GM20431 (cell line): ENCODE measurements at regions not wholly inside any gene's neighbourhood (a gene's known extent, or its start where the extent isn't known, plus 50 kb on each side); places are given as distances from the start of the nearest gene placed in this dataset.
"Not testable (repeated sequence)": the region's sequence is repeated elsewhere in the genome, so short reads cannot be mapped to it uniquely, and the experiment has no call there.

Experiments used
- in situ Hi-C: fragments of 300-500 bp; cut with MseI, MboI; formaldehyde crosslinking; loops from one replicate; pipeline ENCODE4 v1.15.0; 2020; ENCODE audit warnings: low sequenced_read_pairs; ENCODE audit not compliant: unreplicated experiment

DNA sequence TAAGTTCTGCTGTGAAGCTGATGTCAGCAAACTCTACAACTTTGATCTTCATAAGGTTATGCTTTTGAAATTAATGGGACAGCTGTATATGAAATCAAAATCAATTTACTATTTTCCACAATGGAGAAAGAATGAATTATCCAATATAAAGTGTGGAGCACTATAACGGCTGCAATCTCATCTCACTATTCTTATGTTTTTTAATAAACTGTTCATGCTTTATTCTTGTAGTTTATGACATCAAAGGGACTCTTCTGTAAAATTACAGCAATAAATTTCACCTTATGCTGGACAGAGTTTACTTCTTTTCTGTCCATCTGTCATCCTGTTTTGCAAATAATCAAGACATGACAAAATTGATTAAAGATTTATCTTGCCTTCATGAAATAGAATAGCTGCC lies 192.5 kb downstream of the TECRL start:
- in situ Hi-C loops: no loop called here

DNA sequence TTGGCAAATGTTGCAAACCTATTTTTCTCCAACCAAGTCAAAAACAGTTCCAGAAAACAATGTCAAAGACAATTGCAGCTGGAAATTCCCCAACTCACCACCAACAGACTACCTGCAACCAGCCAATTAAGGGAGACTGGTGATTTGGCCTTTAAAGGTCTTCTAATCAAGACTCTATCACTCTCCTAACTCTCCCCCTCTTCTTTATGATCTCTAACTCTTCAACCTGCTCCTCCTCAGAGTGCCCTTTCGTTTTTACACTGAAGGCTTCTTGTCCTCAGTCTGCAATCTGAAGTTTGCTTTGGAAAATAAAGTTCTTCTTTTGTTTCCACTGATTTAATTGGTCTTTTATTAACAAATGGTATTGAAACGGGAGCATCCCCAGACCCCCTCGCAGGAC lies 203.9 kb downstream of the TECRL start:
- in situ Hi-C loops: no loop called here

DNA sequence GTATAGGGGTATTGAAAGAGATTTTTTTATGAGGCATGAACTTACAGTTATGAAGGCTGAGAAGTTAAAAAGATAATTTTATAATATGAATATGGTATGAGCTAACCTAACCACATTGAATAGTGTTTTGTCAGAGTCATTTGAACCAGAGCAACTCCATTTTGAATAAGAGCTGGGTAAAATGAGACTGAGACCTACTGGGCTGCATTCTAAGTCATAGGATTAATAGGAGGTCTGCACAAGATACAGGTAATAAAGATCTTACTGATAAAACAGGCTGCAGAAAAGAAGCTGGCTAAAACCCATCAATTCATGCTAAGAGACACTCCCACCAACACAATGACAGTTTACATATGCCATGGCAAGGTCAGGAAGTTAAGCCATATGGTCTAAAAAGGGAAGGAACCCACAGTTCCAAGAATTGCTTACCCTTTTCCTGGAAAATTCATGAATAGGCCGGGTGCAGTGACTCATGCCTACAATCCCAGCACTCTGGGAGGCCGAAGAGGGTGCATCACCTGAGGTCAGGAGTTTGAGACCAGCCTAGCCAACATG lies 209.2 kb downstream of the TECRL start:
- in situ Hi-C loops: no loop called here

DNA sequence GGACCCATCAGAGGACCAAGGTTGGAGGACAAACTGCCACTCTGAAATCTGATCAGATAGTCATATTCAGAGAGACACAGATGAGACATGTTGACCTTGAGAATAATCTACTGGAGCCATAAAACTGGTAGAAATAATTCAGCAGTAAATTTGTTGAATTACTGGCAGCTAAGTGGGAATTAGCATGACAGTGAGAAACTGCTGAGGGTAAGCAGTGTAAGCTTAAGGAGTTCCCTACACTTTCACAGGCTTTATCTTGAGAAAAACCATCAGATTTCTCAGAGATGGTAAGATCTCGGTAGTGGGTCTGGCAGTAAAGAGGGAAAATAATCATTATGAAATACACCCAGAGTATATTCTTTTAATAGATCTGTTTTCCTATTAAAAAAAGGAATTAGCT lies 213.7 kb downstream of the TECRL start:
- in situ Hi-C loops: no loop called here

DNA sequence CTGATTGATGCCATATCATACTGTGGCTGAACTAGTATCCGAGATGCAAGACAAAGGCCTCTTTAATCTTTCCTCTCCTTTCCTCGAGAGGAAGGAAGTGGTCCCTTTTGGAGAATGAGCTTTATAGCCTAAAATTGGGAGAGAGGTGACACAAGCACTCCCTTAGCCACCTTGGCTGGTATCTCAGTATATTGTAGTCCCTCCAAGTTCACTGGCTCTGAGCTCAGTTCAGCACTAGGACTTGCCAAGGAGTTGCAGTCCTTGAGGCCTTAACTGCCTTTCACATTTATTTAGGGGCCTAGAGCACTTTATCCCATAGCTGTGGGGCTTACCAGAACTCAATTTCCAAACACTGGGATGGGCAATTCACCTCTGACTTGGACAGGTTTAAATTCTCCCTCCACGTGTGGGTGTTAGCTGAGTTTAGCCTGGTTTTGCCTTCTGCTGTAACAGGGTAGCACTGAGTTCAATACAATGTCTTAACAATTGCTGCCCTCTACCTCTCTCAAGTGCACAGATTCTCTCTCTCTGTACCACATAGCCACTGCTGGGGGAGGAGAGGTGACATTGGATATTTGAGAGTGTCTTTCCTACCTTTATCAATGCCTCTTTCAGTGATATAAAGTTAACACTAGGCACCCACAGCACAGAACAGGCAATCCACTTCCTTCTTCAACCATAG lies 216.4 kb downstream of the TECRL start:
- in situ Hi-C loops: no loop called here

DNA sequence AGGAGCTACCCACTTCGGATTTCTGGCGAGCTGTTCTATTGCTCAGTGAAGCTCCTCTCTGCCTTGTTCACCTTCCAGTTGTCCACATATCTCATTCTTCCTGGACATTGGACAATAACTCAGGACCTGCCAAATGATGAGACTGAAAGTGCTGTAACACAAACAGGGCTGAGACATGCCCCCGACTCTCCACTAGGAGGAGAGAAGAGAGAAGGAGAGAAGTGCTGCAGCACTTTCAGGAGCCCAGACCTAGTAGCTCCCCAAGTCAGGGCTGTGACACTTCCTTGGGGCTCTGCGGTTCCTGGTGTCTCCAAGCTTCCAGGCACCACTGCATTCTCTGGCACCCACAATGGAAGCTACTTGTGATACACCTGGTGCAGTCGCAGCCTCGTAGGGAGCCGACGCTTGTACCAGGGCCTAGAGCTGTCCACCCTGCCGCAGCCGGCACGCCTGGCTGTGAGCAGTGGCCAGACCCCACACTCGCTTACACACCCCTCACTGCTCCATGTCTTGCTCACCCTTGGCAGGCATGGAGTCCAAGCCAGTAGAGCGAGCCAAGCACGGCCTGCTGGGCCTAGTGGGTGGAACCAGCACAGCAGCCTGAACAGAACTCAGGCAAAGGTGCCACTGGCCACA lies 234.9 kb downstream of the TECRL start:
- in situ Hi-C loops: loop anchor here (25.0 kb wide), 1 partner anchor 363 kb away; no protein-coding TSS in a partner anchor

DNA sequence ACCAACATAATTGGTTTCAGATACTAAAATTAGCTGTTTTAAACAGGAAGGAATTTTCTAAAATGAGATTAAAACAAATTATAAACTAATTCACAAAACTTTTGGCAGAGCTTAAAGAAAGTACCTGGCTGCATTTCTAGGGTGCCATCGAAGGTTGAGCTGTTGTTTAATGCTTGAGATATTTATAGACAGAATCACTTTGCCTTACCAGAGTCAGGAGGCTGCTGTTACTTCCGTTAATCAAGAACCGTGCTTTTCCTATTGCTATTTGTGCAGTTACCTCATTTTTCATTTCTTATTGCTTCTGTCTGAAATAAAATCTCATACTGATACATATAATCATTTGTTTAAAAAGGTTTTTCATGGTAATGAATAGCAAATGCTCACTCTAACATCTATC lies 242.9 kb downstream of the TECRL start:
- in situ Hi-C loops: loop anchor here (25.0 kb wide), 1 partner anchor 371 kb away; no protein-coding TSS in a partner anchor

DNA sequence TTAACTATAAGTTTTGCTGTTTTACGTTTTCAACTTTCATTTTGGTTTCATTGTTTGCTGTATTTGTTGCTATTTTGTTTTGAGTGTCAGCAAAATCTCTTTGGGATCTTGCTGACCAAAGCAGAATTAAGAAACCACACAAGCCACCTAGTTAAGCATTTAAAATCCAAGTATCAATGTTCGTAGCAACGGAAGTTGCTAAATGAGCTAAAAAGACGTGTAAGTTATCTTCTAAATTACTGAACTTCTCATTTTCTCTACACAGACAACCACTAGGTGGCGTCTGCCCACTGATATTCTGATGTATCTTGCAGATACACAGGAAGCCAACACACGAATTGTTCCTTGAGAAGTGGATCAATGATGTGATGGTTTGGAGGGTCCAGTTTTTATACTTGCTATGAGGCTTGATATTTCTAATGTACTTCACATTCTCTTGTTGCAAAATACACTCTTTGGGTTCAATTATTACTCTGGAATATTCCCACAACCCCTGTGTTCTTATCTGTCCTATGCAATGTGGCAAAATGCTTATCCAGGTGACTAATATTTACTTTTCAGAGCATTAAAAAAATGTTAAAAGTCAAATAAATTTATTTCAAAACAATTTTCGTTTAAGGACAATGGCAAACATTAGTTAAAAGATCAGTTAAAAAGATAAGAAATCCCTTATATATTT lies 250.5 kb downstream of the TECRL start:
- in situ Hi-C loops: loop anchor here (25.0 kb wide), 1 partner anchor 379 kb away; no protein-coding TSS in a partner anchor

DNA sequence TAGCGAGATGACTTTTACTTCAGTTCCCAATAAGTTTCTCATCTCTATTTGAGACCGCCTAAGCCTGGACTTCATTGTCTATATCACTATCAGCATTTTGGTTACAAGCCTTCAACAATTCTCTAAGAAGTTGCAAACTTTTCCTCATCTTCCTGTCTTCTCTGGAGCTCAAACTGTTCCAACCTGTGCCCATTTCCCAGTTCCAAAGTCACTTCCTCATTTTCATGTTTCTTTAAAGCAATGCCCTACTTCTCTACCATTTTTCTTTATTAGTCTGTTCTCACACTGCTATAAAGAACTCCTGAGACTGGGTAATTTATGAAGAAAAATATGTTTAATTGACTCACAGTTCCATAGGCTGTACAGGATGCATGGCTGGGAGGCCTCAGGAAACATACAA lies 251.9 kb downstream of the TECRL start:
- in situ Hi-C loops: loop anchor here (25.0 kb wide), 1 partner anchor 380 kb away; no protein-coding TSS in a partner anchor

DNA sequence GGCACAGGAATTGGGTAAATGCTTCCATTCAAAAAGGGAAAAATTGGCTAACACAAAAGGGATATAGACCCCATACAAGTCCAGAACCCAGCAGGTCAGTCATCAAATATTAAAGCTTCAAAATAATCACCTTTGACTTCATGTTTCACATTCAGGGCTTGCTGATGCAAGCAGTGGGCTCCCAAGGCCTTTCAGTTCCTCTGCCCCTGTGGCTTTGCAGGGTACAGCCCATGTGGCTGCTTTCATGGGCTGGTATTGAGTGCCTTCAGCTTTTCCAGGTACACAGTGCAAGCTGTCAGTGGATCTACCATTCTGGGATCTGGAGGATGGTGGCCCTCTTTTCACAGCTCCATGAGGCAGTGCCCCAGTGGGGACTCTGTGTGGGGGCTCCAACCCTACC lies 253.0 kb downstream of the TECRL start:
- in situ Hi-C loops: loop anchor here (25.0 kb wide), 1 partner anchor 381 kb away; no protein-coding TSS in a partner anchor

DNA sequence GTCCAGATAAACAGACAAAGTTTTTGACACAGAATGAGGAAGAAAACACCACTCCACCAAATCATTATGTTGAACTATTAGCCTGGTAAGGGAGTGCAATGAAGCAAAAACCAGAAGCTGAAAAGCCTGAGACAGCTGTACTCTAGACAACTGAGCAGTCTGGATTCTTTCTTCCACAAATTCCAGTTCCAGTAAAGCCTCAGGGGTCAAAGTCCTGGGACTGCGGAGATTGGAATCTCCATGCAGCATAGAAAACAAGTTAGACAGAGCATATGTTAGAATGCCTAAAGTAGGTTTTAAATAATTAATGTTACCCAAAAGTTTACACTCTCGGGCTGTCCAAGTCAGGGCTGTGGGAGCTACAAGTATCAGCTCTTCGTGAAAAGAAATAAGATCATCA lies 263.2 kb downstream of the TECRL start:
- in situ Hi-C loops: no loop called here

DNA sequence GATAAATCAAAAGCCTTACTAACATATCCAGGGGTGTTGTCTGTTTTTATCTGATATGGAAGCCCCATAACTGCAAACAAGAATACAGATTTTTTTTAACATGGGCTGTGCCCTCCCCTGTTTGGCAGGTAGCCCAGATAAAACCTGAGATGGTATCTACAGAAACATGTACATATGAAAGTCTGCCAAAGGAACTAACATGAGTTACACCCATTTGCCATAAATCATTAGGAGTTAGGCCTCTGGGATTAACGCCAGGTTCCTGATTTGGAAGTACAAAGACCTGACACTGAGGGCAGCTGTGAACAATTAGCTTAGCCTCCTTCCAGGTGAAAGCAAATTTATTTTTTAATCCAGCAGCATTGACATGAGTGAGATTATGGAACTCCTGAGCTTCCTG lies 264.3 kb downstream of the TECRL start:
- in situ Hi-C loops: no loop called here

DNA sequence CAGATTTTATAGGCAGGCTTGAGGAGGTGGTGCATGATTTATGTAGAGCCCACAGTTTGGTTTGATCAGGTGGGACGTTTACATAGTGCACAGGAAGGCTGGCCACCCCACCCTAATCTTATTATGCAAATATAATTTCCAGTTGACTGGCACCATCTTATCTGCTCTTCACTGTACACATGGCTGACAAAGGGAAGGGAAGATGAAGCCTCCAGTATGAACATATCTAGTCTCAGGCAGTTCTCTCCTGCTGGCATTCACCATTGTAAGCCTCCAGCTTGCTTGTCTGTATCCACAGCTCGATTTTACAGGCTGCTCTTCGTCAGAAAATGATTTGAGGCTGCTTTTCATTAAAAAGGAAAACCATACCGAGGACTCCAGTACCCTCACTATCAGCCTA lies 278.3 kb downstream of the TECRL start:
- in situ Hi-C loops: no loop called here

DNA sequence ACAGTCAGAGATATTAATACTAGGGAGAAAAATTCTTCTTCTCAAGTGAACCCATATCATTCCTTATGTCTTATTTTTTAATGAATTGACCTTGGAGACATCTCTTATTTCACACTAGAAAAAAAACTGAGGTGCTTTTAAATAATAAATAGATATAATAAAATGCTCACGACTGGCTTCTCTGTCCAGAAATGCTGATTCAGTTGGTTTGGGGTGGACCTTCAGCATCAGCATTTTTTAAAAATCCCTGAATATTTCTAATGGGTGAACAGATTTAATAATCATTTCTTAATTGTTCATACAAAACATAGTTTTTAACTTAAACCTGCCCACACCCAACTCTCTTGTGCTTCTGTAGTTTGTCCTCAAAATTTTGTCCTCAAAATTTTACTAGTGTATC lies 283.9 kb downstream of the TECRL start:
- in situ Hi-C loops: no loop called here

DNA sequence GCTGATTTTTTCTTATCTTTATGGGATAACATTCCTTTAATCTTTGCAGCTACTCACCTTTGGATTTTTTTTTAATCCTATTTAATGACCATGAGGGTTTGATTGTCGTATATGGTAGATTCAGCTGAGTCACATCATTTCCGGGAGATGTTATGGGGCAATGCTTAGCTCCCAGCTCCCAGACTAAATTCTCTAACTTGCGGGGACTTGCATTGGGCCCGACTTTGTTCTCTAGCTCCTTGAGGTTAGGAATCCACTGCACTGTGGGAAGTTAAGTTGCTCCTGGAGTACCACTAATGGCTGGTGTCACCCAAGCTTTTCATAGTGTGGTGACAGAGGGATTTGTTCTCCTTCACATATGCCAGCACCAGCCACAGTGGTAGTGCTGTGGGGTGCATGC lies 287.4 kb downstream of the TECRL start:
- in situ Hi-C loops: no loop called here

DNA sequence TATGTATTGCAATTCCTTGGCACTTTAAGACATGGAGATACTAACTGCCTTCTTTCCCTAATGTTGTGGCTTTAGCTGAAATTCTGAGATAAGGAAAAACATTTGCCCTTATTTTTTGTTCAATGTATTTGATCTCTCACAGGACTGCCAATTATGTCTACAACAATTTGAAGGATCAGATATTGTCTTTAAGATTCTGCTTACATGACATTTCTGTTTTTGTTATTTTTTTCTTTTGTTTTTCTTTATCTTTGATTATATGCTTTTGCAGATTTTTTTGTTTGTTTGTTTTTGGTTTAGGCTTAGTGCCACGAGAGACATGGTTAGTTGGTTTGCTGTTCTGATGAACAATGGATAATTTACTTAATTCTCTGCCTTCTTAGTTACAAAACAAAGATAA lies 303.3 kb downstream of the TECRL start:
- in situ Hi-C loops: no loop called here

DNA sequence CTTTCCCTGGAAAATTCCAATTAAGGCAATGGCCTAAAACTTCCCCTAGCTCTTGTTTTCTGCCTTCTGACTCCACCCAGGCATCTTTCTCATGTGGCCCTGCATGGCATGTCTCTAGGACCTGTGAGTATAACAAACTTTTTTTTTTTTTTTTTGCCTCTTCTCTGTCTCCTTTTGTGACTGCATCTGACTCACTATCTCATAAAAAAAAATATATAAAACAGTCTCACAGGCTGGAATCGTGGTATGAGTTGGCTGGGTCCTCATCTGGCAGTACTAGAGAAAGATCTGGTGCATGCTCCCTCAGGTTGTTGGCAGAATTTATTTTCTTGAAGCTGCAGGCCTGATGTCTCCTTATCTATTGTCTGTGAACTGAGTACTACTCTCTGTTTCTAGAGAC lies 313.9 kb downstream of the TECRL start:
- in situ Hi-C loops: no loop called here

DNA sequence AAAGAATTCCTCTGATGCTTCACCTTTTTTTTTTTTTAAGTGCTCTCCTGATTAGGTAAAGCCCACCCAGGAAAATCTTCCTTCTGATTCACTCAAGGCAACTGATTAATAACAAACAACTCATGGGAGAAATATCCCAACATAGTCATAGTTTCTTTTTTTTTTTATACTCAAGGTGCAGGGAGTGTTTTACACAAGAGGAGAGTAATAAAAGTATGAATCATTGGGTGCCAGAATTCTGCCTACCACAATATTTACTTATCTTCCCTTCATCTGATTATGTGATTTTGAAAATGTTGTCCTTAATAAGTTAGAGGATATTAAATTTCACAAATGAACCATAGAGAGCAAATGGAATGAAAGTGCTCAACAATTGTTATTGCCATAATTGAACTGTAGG lies 329.9 kb downstream of the TECRL start:
- in situ Hi-C loops: no loop called here

DNA sequence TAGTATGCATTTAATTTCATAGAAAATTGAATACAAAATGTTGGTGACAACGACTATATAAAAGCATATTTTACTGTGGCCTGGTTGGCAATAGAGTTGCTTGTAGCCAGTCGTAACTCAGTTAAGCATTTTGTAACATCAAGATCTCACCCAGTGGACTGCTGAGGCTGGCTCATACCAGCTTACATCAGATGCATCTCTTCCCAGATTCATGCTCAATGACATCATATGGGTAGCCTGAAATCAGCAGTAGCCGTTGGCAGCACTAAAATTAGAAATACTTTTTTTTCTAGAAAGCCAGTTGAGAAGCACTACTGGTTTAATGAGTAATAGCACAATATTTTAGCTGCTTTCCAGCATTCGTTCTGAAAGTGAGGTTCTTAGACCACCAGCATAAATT lies 341.2 kb downstream of the TECRL start:
- in situ Hi-C loops: no loop called here

DNA sequence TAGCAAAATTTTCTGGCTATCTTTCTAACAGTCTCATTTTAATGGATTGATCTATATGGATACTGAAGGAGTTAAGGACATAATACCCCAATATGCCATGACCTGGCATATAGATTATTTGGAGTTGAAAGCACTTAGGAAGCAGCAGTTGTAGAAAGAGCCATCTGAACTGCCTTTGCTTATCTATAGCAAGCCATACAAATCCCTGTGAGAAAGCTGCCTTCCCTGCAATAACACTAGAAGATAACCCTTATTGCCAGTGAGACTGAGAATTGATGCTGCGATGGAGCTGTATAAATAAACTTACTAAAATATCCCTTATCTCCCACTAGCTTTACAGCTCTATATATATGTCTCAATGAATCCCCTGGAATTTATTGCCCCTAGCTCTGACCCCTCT lies 346.3 kb downstream of the TECRL start:
- in situ Hi-C loops: no loop called here

DNA sequence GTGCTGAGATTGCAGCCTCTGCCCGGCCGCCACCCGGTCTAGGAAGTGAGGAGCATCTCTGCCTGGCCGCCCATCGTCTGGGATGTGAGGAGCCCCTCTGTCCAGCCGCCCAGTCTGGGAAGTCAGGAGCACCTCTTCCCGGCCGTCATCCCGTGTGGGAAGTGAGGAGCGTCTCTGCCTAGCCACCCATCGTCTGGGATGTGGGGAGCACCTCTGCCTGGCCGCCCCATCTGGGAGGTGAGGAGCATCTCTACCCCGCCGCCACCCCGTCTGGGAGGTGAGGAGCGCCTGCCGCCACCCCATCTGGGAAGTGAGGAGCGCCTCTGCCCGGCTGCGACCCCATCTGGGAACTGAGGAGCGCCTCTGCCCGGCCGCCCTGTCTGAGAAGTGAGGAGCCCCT lies 372.2 kb downstream of the TECRL start:
- in situ Hi-C loops: not testable (repeated sequence)
